ENCODE measurements at regions not wholly inside any gene's neighbourhood (a gene's known extent, or its start where the extent isn't known, plus 50 kb on each side); places are given as distances from the start of the nearest gene placed in this dataset.

- TF ChIP-seq, protein P1, sequence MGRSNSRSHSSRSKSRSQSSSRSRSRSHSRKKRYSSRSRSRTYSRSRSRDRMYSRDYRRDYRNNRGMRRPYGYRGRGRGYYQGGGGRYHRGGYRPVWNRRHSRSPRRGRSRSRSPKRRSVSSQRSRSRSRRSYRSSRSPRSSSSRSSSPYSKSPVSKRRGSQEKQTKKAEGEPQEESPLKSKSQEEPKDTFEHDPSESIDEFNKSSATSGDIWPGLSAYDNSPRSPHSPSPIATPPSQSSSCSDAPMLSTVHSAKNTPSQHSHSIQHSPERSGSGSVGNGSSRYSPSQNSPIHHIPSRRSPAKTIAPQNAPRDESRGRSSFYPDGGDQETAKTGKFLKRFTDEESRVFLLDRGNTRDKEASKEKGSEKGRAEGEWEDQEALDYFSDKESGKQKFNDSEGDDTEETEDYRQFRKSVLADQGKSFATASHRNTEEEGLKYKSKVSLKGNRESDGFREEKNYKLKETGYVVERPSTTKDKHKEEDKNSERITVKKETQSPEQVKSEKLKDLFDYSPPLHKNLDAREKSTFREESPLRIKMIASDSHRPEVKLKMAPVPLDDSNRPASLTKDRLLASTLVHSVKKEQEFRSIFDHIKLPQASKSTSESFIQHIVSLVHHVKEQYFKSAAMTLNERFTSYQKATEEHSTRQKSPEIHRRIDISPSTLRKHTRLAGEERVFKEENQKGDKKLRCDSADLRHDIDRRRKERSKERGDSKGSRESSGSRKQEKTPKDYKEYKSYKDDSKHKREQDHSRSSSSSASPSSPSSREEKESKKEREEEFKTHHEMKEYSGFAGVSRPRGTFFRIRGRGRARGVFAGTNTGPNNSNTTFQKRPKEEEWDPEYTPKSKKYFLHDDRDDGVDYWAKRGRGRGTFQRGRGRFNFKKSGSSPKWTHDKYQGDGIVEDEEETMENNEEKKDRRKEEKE (IDR thresholded peaks at IDR 0.05): no peak
- TF ChIP-seq SETDB1 (CRISPR knock-in tag; IDR thresholded peaks at IDR 0.05; ENCODE audit: borderline replicate concordance): no peak
- TF ChIP-seq NR2C2 (CRISPR knock-in tag; IDR thresholded peaks at IDR 0.05; ENCODE audit: borderline replicate concordance): no peak
- TF ChIP-seq ZNF777 (CRISPR knock-in tag; IDR thresholded peaks at IDR 0.05): no peak
- TF ChIP-seq, protein P2, sequence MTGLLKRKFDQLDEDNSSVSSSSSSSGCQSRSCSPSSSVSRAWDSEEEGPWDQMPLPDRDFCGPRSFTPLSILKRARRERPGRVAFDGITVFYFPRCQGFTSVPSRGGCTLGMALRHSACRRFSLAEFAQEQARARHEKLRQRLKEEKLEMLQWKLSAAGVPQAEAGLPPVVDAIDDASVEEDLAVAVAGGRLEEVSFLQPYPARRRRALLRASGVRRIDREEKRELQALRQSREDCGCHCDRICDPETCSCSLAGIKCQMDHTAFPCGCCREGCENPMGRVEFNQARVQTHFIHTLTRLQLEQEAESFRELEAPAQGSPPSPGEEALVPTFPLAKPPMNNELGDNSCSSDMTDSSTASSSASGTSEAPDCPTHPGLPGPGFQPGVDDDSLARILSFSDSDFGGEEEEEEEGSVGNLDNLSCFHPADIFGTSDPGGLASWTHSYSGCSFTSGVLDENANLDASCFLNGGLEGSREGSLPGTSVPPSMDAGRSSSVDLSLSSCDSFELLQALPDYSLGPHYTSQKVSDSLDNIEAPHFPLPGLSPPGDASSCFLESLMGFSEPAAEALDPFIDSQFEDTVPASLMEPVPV (CRISPR knock-in tag; IDR thresholded peaks at IDR 0.05): no peak
- TF ChIP-seq ATM (IDR thresholded peaks at IDR 0.05; ENCODE audit: borderline replicate concordance): no peak
- TF ChIP-seq, protein P3, sequence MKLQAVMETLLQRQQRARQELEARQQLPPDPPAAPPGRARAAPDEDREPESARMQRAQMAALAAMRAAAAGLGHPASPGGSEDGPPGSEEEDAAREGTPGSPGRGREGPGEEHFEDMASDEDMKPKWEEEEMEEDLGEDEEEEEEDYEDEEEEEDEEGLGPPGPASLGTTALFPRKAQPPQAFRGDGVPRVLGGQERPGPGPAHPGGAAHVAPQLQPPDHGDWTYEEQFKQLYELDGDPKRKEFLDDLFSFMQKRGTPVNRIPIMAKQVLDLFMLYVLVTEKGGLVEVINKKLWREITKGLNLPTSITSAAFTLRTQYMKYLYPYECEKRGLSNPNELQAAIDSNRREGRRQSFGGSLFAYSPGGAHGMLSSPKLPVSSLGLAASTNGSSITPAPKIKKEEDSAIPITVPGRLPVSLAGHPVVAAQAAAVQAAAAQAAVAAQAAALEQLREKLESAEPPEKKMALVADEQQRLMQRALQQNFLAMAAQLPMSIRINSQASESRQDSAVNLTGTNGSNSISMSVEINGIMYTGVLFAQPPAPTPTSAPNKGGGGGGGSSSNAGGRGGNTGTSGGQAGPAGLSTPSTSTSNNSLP (IDR thresholded peaks at IDR 0.05; ENCODE audit: low read depth, low read length): no peak
- TF ChIP-seq, protein P4, sequence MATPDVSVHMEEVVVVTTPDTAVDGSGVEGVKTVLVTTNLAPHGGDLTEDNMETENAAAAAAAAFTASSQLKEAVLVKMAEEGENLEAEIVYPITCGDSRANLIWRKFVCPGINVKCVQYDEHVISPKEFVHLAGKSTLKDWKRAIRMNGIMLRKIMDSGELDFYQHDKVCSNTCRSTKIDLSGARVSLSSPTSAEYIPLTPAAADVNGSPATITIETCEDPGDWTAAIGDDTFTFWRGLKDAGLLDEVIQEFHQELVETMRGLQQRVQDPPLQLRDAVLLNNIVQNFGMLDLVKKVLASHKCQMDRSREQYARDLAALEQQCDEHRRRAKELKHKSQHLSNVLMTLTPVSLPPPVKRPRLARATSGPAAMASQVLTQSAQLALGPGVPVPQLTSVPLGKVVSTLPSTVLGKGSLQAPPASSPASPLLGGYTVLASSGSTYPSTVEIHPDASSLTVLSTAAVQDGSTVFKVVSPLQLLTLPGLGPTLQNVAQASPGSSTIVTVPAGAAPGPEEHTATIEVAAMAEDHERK (CRISPR knock-in tag; IDR thresholded peaks at IDR 0.05; ENCODE audit: low read depth): no peak
Measured at GRCh38 chr6:47098570-47098993, 56.5 kb upstream of the ADGRF1 start (continued).
